ENCODE measurements at regions not wholly inside any gene's neighbourhood (a gene's known extent, or its start where the extent isn't known, plus 50 kb on each side); places are given as distances from the start of the nearest gene placed in this dataset.

- DNase-seq (ENCODE audit: low read depth): no peak
- H3K4me3 ChIP-seq (ENCODE audit: low read depth, low read length): no peak overlapping the region
- TF ChIP-seq, protein P1, sequence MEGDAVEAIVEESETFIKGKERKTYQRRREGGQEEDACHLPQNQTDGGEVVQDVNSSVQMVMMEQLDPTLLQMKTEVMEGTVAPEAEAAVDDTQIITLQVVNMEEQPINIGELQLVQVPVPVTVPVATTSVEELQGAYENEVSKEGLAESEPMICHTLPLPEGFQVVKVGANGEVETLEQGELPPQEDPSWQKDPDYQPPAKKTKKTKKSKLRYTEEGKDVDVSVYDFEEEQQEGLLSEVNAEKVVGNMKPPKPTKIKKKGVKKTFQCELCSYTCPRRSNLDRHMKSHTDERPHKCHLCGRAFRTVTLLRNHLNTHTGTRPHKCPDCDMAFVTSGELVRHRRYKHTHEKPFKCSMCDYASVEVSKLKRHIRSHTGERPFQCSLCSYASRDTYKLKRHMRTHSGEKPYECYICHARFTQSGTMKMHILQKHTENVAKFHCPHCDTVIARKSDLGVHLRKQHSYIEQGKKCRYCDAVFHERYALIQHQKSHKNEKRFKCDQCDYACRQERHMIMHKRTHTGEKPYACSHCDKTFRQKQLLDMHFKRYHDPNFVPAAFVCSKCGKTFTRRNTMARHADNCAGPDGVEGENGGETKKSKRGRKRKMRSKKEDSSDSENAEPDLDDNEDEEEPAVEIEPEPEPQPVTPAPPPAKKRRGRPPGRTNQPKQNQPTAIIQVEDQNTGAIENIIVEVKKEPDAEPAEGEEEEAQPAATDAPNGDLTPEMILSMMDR (IDR thresholded peaks at IDR 0.05; ENCODE audit: low read depth, low read length, missing control alignments): no peak
- in situ Hi-C loops (cut with HindIII; ENCODE audit: low sequenced_read_pairs): no loop called here
Measured at GRCh38 chr14:87813211-87813610, 179.8 kb downstream of the GALC start.

- in situ Hi-C loops (cut with HindIII; ENCODE audit: low sequenced_read_pairs): no loop called here
- DNase-seq (ENCODE audit: low read depth): no peak
- TF ChIP-seq, protein P1 (IDR thresholded peaks at IDR 0.05; ENCODE audit: low read depth, low read length, missing control alignments): no peak
- H3K4me3 ChIP-seq (ENCODE audit: low read depth, low read length): no peak overlapping the region
Measured at GRCh38 chr14:87811246-87811645, 181.7 kb downstream of the GALC start.

- H3K4me3 ChIP-seq (ENCODE audit: low read depth, low read length): no peak overlapping the region
- TF ChIP-seq, protein P1 (IDR thresholded peaks at IDR 0.05; ENCODE audit: low read depth, low read length, missing control alignments): no peak
- no peak for DNase-seq (ENCODE audit: low read depth)
- in situ Hi-C loops (cut with HindIII; ENCODE audit: low sequenced_read_pairs): no loop called here
Measured at GRCh38 chr14:87810711-87811110, 182.3 kb downstream of the GALC start.

GRCh38 chr14:87809261-87809660, 183.7 kb downstream of the GALC start:
- TF ChIP-seq, protein P1 (IDR thresholded peaks at IDR 0.05; ENCODE audit: low read depth, low read length, missing control alignments): no peak
- no peak for DNase-seq (ENCODE audit: low read depth)
- in situ Hi-C loops (cut with HindIII; ENCODE audit: low sequenced_read_pairs): no loop called here
- H3K4me3 ChIP-seq (ENCODE audit: low read depth, low read length): no peak overlapping the region

DNA sequence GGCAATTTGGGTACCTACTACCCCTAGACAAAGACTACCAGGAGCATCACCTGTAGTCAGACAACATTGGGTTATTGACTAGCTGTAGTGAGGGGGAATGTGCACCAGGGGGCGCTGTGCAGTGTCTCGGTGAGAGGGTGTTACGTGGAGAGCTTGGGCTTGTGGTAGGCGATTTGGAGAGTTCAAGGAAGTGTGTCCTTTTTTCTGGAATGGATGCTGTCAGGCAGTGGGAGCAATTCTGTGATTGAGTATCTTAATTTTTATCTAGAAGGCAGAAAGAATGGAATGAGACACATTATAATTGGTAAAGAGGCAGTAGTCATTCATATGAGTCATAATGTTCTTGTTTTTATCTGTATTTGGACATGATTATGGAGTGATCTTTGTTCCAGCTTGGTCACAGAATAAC, 187.7 kb downstream of the GALC start:
- in situ Hi-C loops (cut with HindIII; ENCODE audit: low sequenced_read_pairs): no loop called here
- TF ChIP-seq, protein P1 (IDR thresholded peaks at IDR 0.05; ENCODE audit: low read depth, low read length, missing control alignments): peak; percentile 69
- DNase-seq (ENCODE audit: low read depth): peak; percentile 6

DNA sequence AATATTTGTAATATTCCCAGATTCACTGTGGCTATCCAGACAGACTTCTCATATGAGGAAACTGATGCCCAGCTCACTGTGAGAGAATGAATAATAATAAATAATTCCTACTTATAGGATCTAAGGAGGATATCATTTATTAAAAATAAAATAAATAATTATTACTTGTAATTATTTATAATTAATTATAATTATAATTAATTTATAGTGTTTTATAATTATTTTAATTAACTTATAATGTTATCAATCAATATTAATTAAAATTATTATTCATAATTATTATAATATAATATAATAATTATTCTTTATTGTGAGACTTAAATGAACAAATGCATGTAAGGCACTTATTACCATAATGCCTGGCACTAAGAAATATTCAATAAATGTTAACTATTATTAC, 192.8 kb downstream of the GALC start:
- no peak for DNase-seq (ENCODE audit: low read depth)
- TF ChIP-seq, protein P1 (IDR thresholded peaks at IDR 0.05; ENCODE audit: low read depth, low read length, missing control alignments): no peak
- in situ Hi-C loops (cut with HindIII; ENCODE audit: low sequenced_read_pairs): no loop called here
- no peak overlapping the region for H3K4me3 ChIP-seq (ENCODE audit: low read depth, low read length)

More for the DNA sequence above, 187.7 kb downstream of the GALC start:
- no peak overlapping the region for H3K4me3 ChIP-seq (ENCODE audit: low read depth, low read length)

DNA sequence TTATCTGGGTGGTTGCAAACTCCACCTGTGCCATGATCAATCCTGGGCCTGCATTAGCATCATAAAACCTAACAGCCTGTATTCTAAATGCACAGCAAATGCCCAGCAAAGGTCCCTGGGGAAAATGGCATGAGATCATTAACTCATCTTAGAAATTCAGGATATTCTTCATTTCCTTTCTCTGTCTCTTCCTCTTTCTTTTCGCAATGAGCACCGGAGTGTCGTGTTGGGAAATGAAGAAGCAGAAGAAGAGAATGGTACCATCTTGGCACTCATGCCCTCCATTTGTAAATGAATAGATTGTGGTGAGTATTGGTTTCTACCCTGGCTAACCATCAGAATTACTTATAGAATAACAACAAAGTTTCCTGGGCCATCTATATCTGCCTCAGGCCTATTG, 193.6 kb downstream of the GALC start:
- in situ Hi-C loops (cut with HindIII; ENCODE audit: low sequenced_read_pairs): no loop called here
- TF ChIP-seq, protein P1 (IDR thresholded peaks at IDR 0.05; ENCODE audit: low read depth, low read length, missing control alignments): no peak

More for the DNA sequence above, 193.6 kb downstream of the GALC start:
- H3K4me3 ChIP-seq (ENCODE audit: low read depth, low read length): no peak overlapping the region
- DNase-seq (ENCODE audit: low read depth): no peak

Data from astrocyte of the cerebellum (primary cell).